Karpas-422 (cell line): ENCODE measurements at regions not wholly inside any gene's neighbourhood (a gene's known extent, or its start where the extent isn't known, plus 50 kb on each side); places are given as distances from the start of the nearest gene placed in this dataset.

Source experiments
- DNase-seq: peaks from one replicate; pipeline ENCODE4 v3.0.0-alpha.2; 2015
- H2AFZ ChIP-seq: fragments of 200-600 bp; sonication (generic); 2 replicates; pipeline ENCODE4 v1.6.1; 2014; ENCODE audit warnings: antibody characterized with exemption, low read length, mixed read lengths
- H3K27ac ChIP-seq: fragments of 200-600 bp; sonication (generic); 2 replicates; pipeline ENCODE4 v1.5.1; 2014; ENCODE audit warnings: mild to moderate bottlenecking, low read length, moderate library complexity
- H3K27me3 ChIP-seq: fragments of 200-600 bp; sonication (generic); 2 replicates; pipeline ENCODE4 v1.6.1; 2014; ENCODE audit warnings: low read length, mixed read lengths
- H3K36me3 ChIP-seq: fragments of 200-600 bp; sonication (generic); 2 replicates; pipeline ENCODE4 v1.6.1; 2014; ENCODE audit warnings: low read length, mixed read lengths; ENCODE audit not compliant: insufficient read depth
- H3K4me1 ChIP-seq: fragments of 200-600 bp; sonication (generic); 2 replicates; pipeline ENCODE4 v1.6.1; 2014; ENCODE audit warnings: mild to moderate bottlenecking, low read length, mixed read lengths
- H3K4me2 ChIP-seq: fragments of 200-600 bp; sonication (generic); 2 replicates; pipeline ENCODE4 v1.6.1; 2014; ENCODE audit warnings: low read length, low read depth, mild to moderate bottlenecking; ENCODE audit not compliant: poor library complexity, severe bottlenecking
- H3K4me3 ChIP-seq: fragments of 200-600 bp; sonication (generic); 2 replicates; pipeline ENCODE4 v1.5.1; 2014; ENCODE audit warnings: mild to moderate bottlenecking, antibody characterized with exemption, low read length, mixed read lengths
- H3K79me2 ChIP-seq: fragments of 200-600 bp; sonication (generic); 2 replicates; pipeline ENCODE4 v1.6.1; 2014; ENCODE audit warnings: mild to moderate bottlenecking, low read length, mixed read lengths
- H3K9ac ChIP-seq: fragments of 200-600 bp; sonication (generic); 2 replicates; pipeline ENCODE4 v1.6.0; 2014; ENCODE audit warnings: low read length
- H3K9me2 ChIP-seq: fragments of 200-600 bp; sonication (generic), shearing (Covaris generic); replicated peaks from 2 replicates; pipeline ENCODE4 v1.6.0; 2014; ENCODE audit warnings: mild to moderate bottlenecking, low read length, moderate library complexity; ENCODE audit not compliant: insufficient read depth
- H3K9me3 ChIP-seq: fragments of 300-700, 200-600 bp; sonication (generic); 2 replicates; pipeline ENCODE4 v1.6.1; 2014; ENCODE audit warnings: low read length, mixed read lengths
- H4K20me1 ChIP-seq: fragments of 200-600 bp; sonication (generic); 2 replicates; pipeline ENCODE4 v1.6.1; 2014; ENCODE audit warnings: mild to moderate bottlenecking, antibody characterized with exemption, low read length, low read depth; ENCODE audit not compliant: insufficient read depth

DNA sequence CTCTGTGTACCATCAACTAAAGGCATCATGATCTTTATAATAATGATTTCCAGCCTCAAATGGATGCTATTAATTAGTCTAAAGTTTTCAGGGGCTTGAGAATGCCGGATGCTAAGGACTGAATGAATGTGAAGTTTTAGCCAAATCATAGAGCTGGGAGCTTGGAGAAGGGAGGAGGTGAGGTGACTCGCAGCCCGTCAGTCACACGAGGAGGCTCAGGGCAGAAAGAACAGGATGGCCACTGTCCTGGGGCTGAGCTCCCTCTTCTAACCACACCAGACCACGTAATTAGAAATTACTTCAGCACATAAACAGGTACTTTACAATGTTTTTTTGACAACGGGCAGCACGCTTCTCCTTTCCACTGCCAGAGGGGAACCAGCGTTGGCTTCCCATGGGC is 222.6 kb downstream of the NPR3 start:
- H4K20me1 ChIP-seq: no peaks in the 10 kb centered on the region
- H2AFZ ChIP-seq: no peak overlapping the region
- no peak for DNase-seq
- H3K9me2 ChIP-seq: no peaks in the 10 kb centered on the region
- H3K4me3 ChIP-seq: no peak overlapping the region
- H3K27ac ChIP-seq: no peak overlapping the region
- H3K4me2 ChIP-seq: no peak overlapping the region
- H3K27me3 ChIP-seq: no peaks in the 10 kb centered on the region
- no peak overlapping the region for H3K9ac ChIP-seq
- H3K79me2 ChIP-seq: no peaks in the 10 kb centered on the region
- H3K9me3 ChIP-seq: no peaks in the 10 kb centered on the region
- H3K36me3 ChIP-seq: no peaks in the 10 kb centered on the region
- no peaks in the 10 kb centered on the region for H3K4me1 ChIP-seq

DNA sequence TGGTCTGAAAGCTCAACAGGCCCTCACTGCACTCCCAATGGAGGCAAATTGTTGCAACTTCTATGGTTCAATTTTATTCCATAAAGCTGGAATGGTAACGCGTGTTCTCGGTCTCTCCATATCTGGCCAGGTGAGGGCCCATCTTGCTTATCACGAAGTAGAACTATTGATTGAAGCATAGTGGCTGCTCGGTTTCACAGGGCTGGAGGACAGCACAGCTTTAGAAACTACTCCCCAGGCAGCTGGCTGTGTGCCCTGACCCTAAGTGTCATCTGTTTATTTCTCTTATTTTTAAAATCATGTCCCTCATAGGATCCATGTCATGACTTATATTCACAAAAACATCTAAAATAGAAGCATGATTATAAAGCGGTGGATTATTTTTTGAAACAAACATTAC is 223.4 kb downstream of the NPR3 start:
- no peaks in the 10 kb centered on the region for H3K79me2 ChIP-seq
- no peak overlapping the region for H3K27ac ChIP-seq
- DNase-seq: no peak

DNA sequence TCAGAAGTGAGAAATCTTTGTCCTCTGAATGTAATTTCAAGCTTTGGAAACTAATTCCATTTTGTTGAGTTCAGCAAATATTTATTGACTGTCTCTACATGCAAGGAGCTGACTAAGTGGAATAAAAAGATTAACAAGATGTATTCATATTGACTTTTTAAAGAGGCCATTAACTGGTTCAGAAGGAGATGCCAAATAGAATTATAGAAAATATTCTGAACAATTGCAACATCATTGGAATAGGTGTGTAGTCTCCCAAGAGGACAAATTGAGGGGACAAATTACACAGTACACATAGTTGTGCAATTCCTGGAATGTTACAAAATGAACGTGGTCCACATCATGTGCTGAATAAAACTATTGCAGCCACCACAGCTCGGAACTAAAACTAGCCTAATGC is 224.2 kb downstream of the NPR3 start:
- Histone ChIP-seq H3K9me3 (no peaks in the 10 kb centered on the region), H2AFZ (no peak overlapping the region), H3K4me2 (no peak overlapping the region), H3K27ac (no peak overlapping the region), H3K36me3 (no peaks in the 10 kb centered on the region), H3K4me3 (no peak overlapping the region), H3K4me1 (no peaks in the 10 kb centered on the region), H3K79me2 (no peaks in the 10 kb centered on the region), H3K9me2 (no peaks in the 10 kb centered on the region), H4K20me1 (no peaks in the 10 kb centered on the region), H3K9ac (no peak overlapping the region), H3K27me3 (no peaks in the 10 kb centered on the region)
- no peak for DNase-seq

More for the DNA sequence above, 223.4 kb downstream of the NPR3 start:
- no peak overlapping the region for H3K9ac ChIP-seq
- no peaks in the 10 kb centered on the region for H4K20me1 ChIP-seq
- no peak overlapping the region for H3K4me2 ChIP-seq
- no peaks in the 10 kb centered on the region for H3K9me3 ChIP-seq
- H2AFZ ChIP-seq: no peak overlapping the region
- no peaks in the 10 kb centered on the region for H3K9me2 ChIP-seq
- H3K36me3 ChIP-seq: no peaks in the 10 kb centered on the region
- no peaks in the 10 kb centered on the region for H3K27me3 ChIP-seq
- H3K4me3 ChIP-seq: no peak overlapping the region
- H3K4me1 ChIP-seq: no peaks in the 10 kb centered on the region

- H3K36me3 ChIP-seq: no peaks in the 10 kb centered on the region
- no peaks in the 10 kb centered on the region for H3K4me1 ChIP-seq
- DNase-seq: no peak
- H3K9me2 ChIP-seq: no peaks in the 10 kb centered on the region
- no peaks in the 10 kb centered on the region for H4K20me1 ChIP-seq
- no peak overlapping the region for H3K4me2 ChIP-seq
- H3K4me3 ChIP-seq: no peak overlapping the region
- H2AFZ ChIP-seq: no peak overlapping the region
- no peaks in the 10 kb centered on the region for H3K79me2 ChIP-seq
- H3K27me3 ChIP-seq: no peaks in the 10 kb centered on the region
- no peak overlapping the region for H3K27ac ChIP-seq
- H3K9ac ChIP-seq: no peak overlapping the region
- H3K9me3 ChIP-seq: no peaks in the 10 kb centered on the region
Measured at GRCh38 chr5:32936329-32936728, 225.2 kb downstream of the NPR3 start.

DNA sequence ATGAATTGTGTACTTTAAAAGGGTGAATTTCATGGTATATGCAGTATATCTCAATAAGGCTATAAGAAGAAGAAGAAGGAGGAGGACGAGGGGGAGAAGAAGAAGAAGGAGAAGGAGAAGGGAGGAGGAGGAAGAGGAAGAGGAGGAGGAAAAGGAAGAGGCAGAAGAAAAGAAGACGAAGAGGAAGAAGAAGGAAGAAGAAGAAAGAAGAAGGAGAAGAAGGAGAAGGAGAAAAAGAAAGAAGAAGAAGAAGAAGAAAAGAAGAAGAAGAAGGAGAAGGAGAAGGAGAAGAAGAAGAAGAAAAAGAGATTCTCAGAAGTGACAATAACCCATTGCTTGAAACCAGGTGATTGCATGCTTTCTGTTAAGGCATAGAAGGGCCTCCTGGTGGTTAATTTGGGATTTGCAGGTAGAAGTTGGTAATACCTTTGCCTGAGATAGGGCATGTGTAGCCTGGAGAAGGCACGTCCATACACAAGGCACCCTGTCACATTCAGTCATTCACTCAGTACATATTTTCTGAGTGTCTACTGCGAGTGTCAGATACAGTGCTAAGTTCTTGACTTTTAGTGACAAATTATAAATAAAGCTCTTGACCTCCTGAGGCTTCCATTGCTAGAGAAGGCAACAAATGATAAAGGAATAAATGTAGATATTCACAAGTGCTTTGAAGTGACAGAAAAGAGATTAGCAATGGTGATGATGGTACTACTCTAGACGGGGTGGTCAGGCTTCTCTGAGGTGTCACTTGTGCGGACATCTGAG is 231.3 kb downstream of the NPR3 start:
- Histone ChIP-seq H2AFZ (no peak overlapping the region), H3K36me3 (no peaks in the 10 kb centered on the region), H3K9me3 (no peaks in the 10 kb centered on the region), H3K79me2 (no peaks in the 10 kb centered on the region), H3K4me2 (no peak overlapping the region), H3K4me1 (no peaks in the 10 kb centered on the region), H3K27ac (no peak overlapping the region), H3K4me3 (no peak overlapping the region), H3K9ac (no peak overlapping the region), H3K27me3 (no peaks in the 10 kb centered on the region), H3K9me2 (no peaks in the 10 kb centered on the region), H4K20me1 (no peaks in the 10 kb centered on the region)
- peak; percentile 87 for DNase-seq

DNA sequence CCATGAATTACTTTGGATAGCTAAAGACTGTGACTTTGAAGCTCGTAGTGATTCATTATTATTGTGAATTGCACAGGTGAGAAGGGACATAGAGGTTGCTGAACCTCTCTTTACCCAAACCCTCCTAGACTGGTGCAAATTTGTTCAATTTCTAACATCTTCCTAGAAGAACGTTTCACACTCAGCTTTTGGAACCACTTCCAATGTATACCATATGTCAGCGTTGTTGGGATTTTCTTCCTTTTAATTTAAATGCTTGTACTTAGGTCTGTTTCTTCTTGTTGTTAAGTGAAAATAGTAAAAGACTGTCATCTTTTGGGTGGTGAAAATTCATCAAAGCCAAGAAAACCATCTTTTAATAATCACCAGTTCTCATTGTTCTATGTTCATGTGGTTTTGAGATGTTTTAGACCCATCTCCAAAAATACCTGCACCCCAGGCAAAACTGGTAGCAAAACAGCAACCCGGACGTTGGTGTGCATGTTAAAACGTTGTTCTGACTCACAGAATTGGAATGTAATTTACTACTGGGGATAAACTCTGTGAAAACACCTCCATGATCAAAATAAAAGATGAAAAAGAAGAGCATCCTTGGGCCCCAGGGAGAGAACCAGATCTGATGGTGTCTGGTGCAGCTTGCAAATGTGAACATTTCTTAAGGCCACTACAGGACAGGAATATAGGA is 238.3 kb downstream of the NPR3 start:
- H3K27me3 ChIP-seq: no peaks in the 10 kb centered on the region
- H3K4me1 ChIP-seq: no peaks in the 10 kb centered on the region
- no peaks in the 10 kb centered on the region for H3K36me3 ChIP-seq
- no peak overlapping the region for H3K27ac ChIP-seq
- no peak overlapping the region for H3K4me3 ChIP-seq
- no peak overlapping the region for H3K4me2 ChIP-seq
- H3K9me2 ChIP-seq: no peaks in the 10 kb centered on the region
- no peak overlapping the region for H2AFZ ChIP-seq
- H3K9me3 ChIP-seq: no peaks in the 10 kb centered on the region
- no peaks in the 10 kb centered on the region for H4K20me1 ChIP-seq
- DNase-seq: no peak
- no peaks in the 10 kb centered on the region for H3K79me2 ChIP-seq
- no peak overlapping the region for H3K9ac ChIP-seq

- no peak overlapping the region for H3K27ac ChIP-seq
- H3K27me3 ChIP-seq: no peaks in the 10 kb centered on the region
- no peak overlapping the region for H3K4me3 ChIP-seq
- H3K9me3 ChIP-seq: no peaks in the 10 kb centered on the region
- no peaks in the 10 kb centered on the region for H4K20me1 ChIP-seq
- H3K36me3 ChIP-seq: no peaks in the 10 kb centered on the region
- DNase-seq: no peak
- H3K9me2 ChIP-seq: no peaks in the 10 kb centered on the region
- no peak overlapping the region for H2AFZ ChIP-seq
- H3K79me2 ChIP-seq: no peaks in the 10 kb centered on the region
- H3K4me2 ChIP-seq: no peak overlapping the region
- no peaks in the 10 kb centered on the region for H3K4me1 ChIP-seq
- H3K9ac ChIP-seq: no peak overlapping the region
Measured at GRCh38 chr5:32951003-32951402, 239.9 kb downstream of the NPR3 start.

GRCh38 chr5:32951878-32952277 is 240.8 kb downstream of the NPR3 start:
- Histone ChIP-seq H4K20me1 (no peaks in the 10 kb centered on the region), H3K27ac (no peak overlapping the region), H3K36me3 (no peaks in the 10 kb centered on the region), H3K9ac (no peak overlapping the region), H2AFZ (no peak overlapping the region), H3K4me3 (no peak overlapping the region), H3K4me1 (no peaks in the 10 kb centered on the region), H3K9me2 (no peaks in the 10 kb centered on the region), H3K9me3 (no peaks in the 10 kb centered on the region), H3K4me2 (no peak overlapping the region), H3K27me3 (no peaks in the 10 kb centered on the region), H3K79me2 (no peaks in the 10 kb centered on the region)
- DNase-seq: no peak
